ENCODE measurements at regions not wholly inside any gene's neighbourhood (a gene's known extent, or its start where the extent isn't known, plus 50 kb on each side); places are given as distances from the start of the nearest gene placed in this dataset.

- ChIA-PET POLR2A (no interaction called here), CTCF (ENCODE audit: low intra/inter-chr PET ratio) (no interaction called here)
- in situ Hi-C loops (cut with MboI): no loop called here
- Histone ChIP-seq H3K27me3 (ENCODE audit: control insufficient read depth in 2 of 2, insufficient read depth in 2 of 2, low read length in 2 of 2) (no peaks in the 10 kb centered on the region; a peak in 1 of 5 replicates), H3K9me3 (replicated peaks; ENCODE audit: control insufficient read depth, insufficient read depth, low read depth, low read length) (no peaks in the 10 kb centered on the region), H3K4me2 (ENCODE audit: insufficient read depth, low read length) (no peak overlapping the region), H3K4me1 (replicated peaks in 1 of 2; ENCODE audit: control insufficient read depth in 2 of 2, insufficient read depth in 2 of 2, low read length in 2 of 2) (no peaks in the 10 kb centered on the region), H3K4me3 (no peak overlapping the region), H3K36me3 (ENCODE audit: control insufficient read depth, insufficient read depth, low read length) (no peaks in the 10 kb centered on the region), H2AFZ (ENCODE audit: low read depth, low read length) (no peak overlapping the region), H3K27ac (ENCODE audit: extremely low read depth, low read depth, low read length) (no peak overlapping the region), H3K9ac (ENCODE audit: insufficient read depth in 1 of 2, low read depth in 2 of 2, low read length in 2 of 2) (no peak overlapping the region), H4K20me1 (replicated peaks; ENCODE audit: control insufficient read depth, insufficient read depth, low read length) (no peaks in the 10 kb centered on the region), H3K79me2 (ENCODE audit: control insufficient read depth, insufficient read depth, low read length) (no peaks in the 10 kb centered on the region), H3K9me1 (ENCODE audit: control insufficient read depth, insufficient read depth, low read length) (no peaks in the 10 kb centered on the region)
- FAIRE-seq (no peak), ATAC-seq (no peak), DNase-seq (ENCODE audit: extremely low read depth in 1 of 4, low spot score in 3 of 4) (no peak)
- WGBS (ENCODE audit: insufficient coverage, low coverage, missing lambda C conversion rate): 0% methylated on average over 1 of the region's 1 CpG
- intact Hi-C loops (cut with micrococcal nuclease): no loop called here
- BruUV-seq (replicated peaks): no TSS peak
- TF ChIP-seq ZNF431 (CRISPR knock-in tag; IDR thresholded peaks at IDR 0.05) (no peak), THRAP3 (IDR thresholded peaks at IDR 0.05; ENCODE audit: borderline replicate concordance) (no peak), FOXA1 (IDR thresholded peaks at IDR 0.05; ENCODE audit: borderline replicate concordance) (no peak), ZNF764 (CRISPR knock-in tag; IDR thresholded peaks at IDR 0.05; ENCODE audit: low read depth) (no peak), HDAC1 (IDR thresholded peaks at IDR 0.05) (no peak), RFX7 (CRISPR knock-in tag; IDR thresholded peaks at IDR 0.05) (no peak), MEF2D (tag; conservative IDR thresholded peaks at IDR 0.05; ENCODE audit: low read depth) (no peak), NKRF (IDR thresholded peaks at IDR 0.05; ENCODE audit: borderline replicate concordance) (no peak), BCOR (IDR thresholded peaks at IDR 0.05) (no peak), DPF2 (IDR thresholded peaks at IDR 0.05) (no peak), ZNF12 (CRISPR knock-in tag; IDR thresholded peaks at IDR 0.05) (no peak), KDM2B (CRISPR knock-in tag; IDR thresholded peaks at IDR 0.05) (no peak), CBX1 (IDR thresholded peaks at IDR 0.05; ENCODE audit: low read depth) (no peak), ESRRA (IDR thresholded peaks at IDR 0.05; ENCODE audit: borderline replicate concordance, low read depth) (no peak), NR1H2 (CRISPR knock-in tag; IDR thresholded peaks at IDR 0.05) (no peak)
These were observed 225.4 kb downstream of the TXNL1 start for GRCh38 chr18:56412951-56413350.
